Upper lobe of left lung (tissue), 6 donors: ENCODE measurements at regions not wholly inside any gene's neighbourhood (a gene's known extent, or its start where the extent isn't known, plus 50 kb on each side); places are given as distances from the start of the nearest gene placed in this dataset.

ENCODE experiments used
- ATAC-seq, 2 donors: fragments of 200-7000 bp; cut with Tn5 transposase; one replicate each; pipeline ENCODE4 v1.9.1; 2022; ENCODE audit warnings: mild to moderate bottlenecking in 2 of 2, moderate library complexity in 2 of 2; ENCODE audit not compliant: low FRiP score in 2 of 2
- DNase-seq, 2 donors: peaks; one replicate each; pipeline ENCODE4 v3.0.0-alpha.2; 2019 to 2020
- H3K27ac ChIP-seq, 4 donors: fragments of 200-600 bp; sonication (generic); one replicate each; pipeline ENCODE4 v1.5.1; 2016 to 2019
- H3K27me3 ChIP-seq, 4 donors: fragments of 200-600 bp; sonication (generic); one replicate each; pipeline ENCODE4 v1.5.1; 2017 to 2019
- H3K36me3 ChIP-seq, 4 donors: fragments of 200-600 bp; sonication (generic); one replicate each; pipeline ENCODE4 v1.5.1; 2016 to 2019
- H3K4me1 ChIP-seq, 4 donors: fragments of 200-600 bp; sonication (generic); one replicate each; pipeline ENCODE4 v1.5.1; 2018 to 2019
- H3K4me3 ChIP-seq, 4 donors: fragments of 200-600 bp; sonication (generic); one replicate each; pipeline ENCODE4 v1.5.1; 2017 to 2019; ENCODE audit warnings: mild to moderate bottlenecking in 2 of 4, moderate library complexity in 1 of 4
- H3K9me3 ChIP-seq, 4 donors: fragments of 200-600 bp; sonication (generic); one replicate each; pipeline ENCODE4 v1.5.1; 2018 to 2019
- EP300 ChIP-seq, 4 donors: sonication (generic); formaldehyde crosslinking; IDR thresholded peaks; one replicate each; pipeline ENCODE4 v1.5.1; 2017; ENCODE audit warnings: antibody characterized with exemption in 4 of 4, control low read depth in 2 of 4
- POLR2A ChIP-seq, 4 donors: fragments of 450-650 bp; IDR thresholded peaks; one replicate each; pipeline ENCODE4 v1.5.1; 2016 to 2017; ENCODE audit warnings: antibody characterized with exemption in 4 of 4, mild to moderate bottlenecking in 2 of 4
- POLR2AphosphoS5 ChIP-seq, 2 donors: sonication (generic); formaldehyde crosslinking; IDR thresholded peaks; one replicate each; pipeline ENCODE4 v1.5.1; 2017; ENCODE audit warnings: antibody characterized with exemption in 2 of 2
- WGBS, 2 donors: methylation state at CpG; one replicate each; pipeline ENCODE4 v1.1.5; 2017 to 2018; 5-methylcytosine and 5-hydroxymethylcytosine counted together
- TF ChIP-seq, protein P1 (sequence below), 6 experiments: fragments of 450-650 bp in 4 of 6; fragments of 200-600 bp in 2 of 6; sonication (generic) in 2 of 6; IDR thresholded peaks; one replicate each; pipeline ENCODE4 v1.5.1; 2016 to 2019; ENCODE audit warnings: antibody characterized with exemption in 6 of 6
- donor health status: DM: no; HTN: no; CAD: no; lungs with moderate emphysema.
- donor health status: DM: no; HTN: yes; CAD: no; lungs with severe emphysema.

DNA sequence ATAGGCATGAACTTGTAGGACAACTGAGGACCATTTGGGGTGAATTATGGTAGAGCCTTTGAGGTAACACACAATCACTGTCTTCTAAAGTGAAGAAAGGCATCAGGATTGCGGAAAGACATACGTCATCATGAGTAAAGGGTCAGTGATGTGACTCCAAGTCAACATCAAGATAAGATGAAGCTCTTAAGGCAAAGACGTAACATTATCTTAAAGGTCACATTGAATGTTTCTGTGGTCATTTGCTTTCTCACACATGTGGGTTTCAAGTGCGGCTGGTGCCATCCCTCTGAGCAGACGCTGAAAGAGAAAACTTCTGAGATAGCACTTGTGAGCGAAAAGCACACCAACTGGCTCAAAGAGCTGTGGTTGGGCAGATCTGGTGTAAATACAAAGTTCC is 63.3 kb upstream of the GRAMD2B start:
- Histone ChIP-seq H3K4me1 (peaks cover 0 to 6% (median 0%) of the 10 kb centered on the region in 4 donors), H3K4me3 (no peak overlapping the region), H3K36me3 (no peaks in the 10 kb centered on the region), H3K9me3 (no peaks in the 10 kb centered on the region), H3K27me3 (no peaks in the 10 kb centered on the region), H3K27ac (no peak overlapping the region)
- no peak for ATAC-seq
- TF ChIP-seq, protein P1, sequence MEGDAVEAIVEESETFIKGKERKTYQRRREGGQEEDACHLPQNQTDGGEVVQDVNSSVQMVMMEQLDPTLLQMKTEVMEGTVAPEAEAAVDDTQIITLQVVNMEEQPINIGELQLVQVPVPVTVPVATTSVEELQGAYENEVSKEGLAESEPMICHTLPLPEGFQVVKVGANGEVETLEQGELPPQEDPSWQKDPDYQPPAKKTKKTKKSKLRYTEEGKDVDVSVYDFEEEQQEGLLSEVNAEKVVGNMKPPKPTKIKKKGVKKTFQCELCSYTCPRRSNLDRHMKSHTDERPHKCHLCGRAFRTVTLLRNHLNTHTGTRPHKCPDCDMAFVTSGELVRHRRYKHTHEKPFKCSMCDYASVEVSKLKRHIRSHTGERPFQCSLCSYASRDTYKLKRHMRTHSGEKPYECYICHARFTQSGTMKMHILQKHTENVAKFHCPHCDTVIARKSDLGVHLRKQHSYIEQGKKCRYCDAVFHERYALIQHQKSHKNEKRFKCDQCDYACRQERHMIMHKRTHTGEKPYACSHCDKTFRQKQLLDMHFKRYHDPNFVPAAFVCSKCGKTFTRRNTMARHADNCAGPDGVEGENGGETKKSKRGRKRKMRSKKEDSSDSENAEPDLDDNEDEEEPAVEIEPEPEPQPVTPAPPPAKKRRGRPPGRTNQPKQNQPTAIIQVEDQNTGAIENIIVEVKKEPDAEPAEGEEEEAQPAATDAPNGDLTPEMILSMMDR (IDR thresholded peaks at IDR 0.05): no peak
- TF ChIP-seq POLR2AphosphoS5 (IDR thresholded peaks at IDR 0.05): no peak
- no peak for TF ChIP-seq POLR2A (IDR thresholded peaks at IDR 0.05)
- TF ChIP-seq EP300 (IDR thresholded peaks at IDR 0.05): no peak
- no peak for DNase-seq
- WGBS, 2 donors: 86 to 91% methylated on average over 6 of the region's 6 CpGs

DNA sequence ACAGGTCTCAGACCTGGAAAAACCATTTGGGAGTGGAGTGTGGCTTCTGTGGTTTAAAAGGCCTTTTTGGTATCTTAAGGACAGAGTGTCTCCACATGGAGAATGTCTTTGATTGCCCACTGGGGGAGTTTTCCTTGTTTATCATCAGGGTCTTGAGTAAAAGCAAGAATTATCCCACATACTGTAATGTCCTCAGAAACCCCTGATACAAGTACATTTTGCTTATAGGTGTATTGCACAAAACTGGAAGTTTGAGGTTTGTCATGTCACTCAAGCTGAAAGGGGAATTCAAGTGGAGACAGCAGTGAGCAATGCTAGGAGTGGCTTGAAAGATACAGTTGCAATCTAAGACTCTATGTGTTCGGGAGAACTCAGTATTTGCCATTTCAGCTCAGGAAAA is 62.7 kb upstream of the GRAMD2B start:
- no peak for ATAC-seq
- WGBS, 2 donors: 36 to 84% methylated on average over 1 of the region's 1 CpG
- no peaks in the 10 kb centered on the region for H3K9me3 ChIP-seq
- H3K27me3 ChIP-seq: no peaks in the 10 kb centered on the region
- H3K4me1 ChIP-seq: peaks cover 0 to 6% (median 0%) of the 10 kb centered on the region in 4 donors
- H3K27ac ChIP-seq: no peak overlapping the region
- H3K4me3 ChIP-seq: no peak overlapping the region
- DNase-seq: no peak
- TF ChIP-seq, protein P1 (IDR thresholded peaks at IDR 0.05): no peak
- TF ChIP-seq POLR2A (IDR thresholded peaks at IDR 0.05) (no peak), POLR2AphosphoS5 (IDR thresholded peaks at IDR 0.05) (no peak), EP300 (IDR thresholded peaks at IDR 0.05) (no peak)
- no peaks in the 10 kb centered on the region for H3K36me3 ChIP-seq

DNA sequence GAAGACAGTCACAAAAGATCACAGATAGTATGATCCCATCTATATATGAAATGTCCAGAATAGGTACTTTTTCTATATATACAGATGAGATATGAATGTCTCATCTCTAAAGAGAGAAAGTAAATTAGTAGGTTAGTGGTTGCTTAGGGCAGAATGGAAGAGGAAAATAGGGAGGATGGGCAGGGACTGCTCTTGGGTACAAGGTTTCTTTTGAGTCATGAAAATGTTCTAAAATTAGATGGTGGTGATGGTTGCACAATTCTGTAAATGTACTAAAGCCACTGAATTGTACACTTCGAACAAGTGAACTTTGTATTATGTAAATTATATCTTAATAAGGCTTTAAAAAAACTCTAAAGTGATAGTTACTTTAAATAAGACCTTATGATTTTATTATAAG is 59.6 kb upstream of the GRAMD2B start:
- ATAC-seq: no peak
- 22 to 36% methylated on average over 1 of the region's 1 CpG for whole genome bisulfite sequencing, 2 donors

DNA sequence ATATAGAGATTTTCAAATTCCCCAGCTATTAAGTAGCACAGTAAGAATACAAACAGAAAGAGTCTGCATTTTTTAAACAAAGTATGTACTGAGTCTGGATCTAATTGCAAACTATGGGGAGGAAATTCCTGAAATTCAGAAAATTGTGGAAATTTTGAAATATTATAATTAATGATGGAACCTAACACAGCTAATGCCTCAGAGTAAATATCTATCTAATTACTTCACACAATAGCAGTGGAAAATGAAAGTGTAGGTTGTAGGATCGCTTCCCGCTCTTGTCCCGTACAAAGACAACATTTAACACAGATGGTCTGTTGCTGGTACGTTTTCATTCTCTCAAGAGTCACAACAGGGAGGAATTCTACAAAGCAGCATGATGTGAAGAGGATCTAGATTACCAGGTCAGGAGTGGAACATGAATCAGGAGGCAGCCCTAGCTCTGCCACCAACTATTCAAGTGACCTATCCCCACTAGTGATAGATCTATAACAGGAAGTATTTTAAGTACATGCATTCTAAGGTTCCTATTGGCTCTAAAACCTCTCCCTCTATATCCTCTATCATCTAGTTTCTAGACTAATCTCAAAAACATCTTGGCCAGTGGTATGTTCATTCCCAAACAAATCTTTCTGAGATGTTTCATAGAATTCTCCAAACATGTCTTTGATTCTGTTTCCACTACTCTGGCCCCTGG is 58.9 kb upstream of the GRAMD2B start:
- ATAC-seq (no peak), DNase-seq (no peak)
- H3K4me1 ChIP-seq: peaks cover 0 to 6% (median 0%) of the 10 kb centered on the region in 4 donors
- H3K27ac ChIP-seq: no peak overlapping the region
- WGBS, 2 donors: 81 to 91% methylated on average over 4 of the region's 4 CpGs
- H3K36me3 ChIP-seq: no peaks in the 10 kb centered on the region
- TF ChIP-seq, protein P1 (IDR thresholded peaks at IDR 0.05): no peak
- TF ChIP-seq POLR2A (IDR thresholded peaks at IDR 0.05) (no peak), POLR2AphosphoS5 (IDR thresholded peaks at IDR 0.05) (no peak), EP300 (IDR thresholded peaks at IDR 0.05) (no peak)
- no peak overlapping the region for H3K4me3 ChIP-seq
- no peaks in the 10 kb centered on the region for H3K27me3 ChIP-seq
- H3K9me3 ChIP-seq: no peaks in the 10 kb centered on the region

More for the DNA sequence above, 59.6 kb upstream of the GRAMD2B start:
- Histone ChIP-seq H3K27ac (no peak overlapping the region), H3K4me3 (no peak overlapping the region), H3K27me3 (no peaks in the 10 kb centered on the region), H3K36me3 (no peaks in the 10 kb centered on the region), H3K9me3 (no peaks in the 10 kb centered on the region), H3K4me1 (peaks cover 0 to 6% (median 0%) of the 10 kb centered on the region in 4 donors)
- no peak for DNase-seq
- TF ChIP-seq, protein P1 (IDR thresholded peaks at IDR 0.05): no peak
- TF ChIP-seq POLR2AphosphoS5 (IDR thresholded peaks at IDR 0.05): no peak
- TF ChIP-seq EP300 (IDR thresholded peaks at IDR 0.05): no peak
- TF ChIP-seq POLR2A (IDR thresholded peaks at IDR 0.05): no peak
